Breast epithelium (tissue), 3 donors: ENCODE measurements at regions not wholly inside any gene's neighbourhood (a gene's known extent, or its start where the extent isn't known, plus 50 kb on each side); places are given as distances from the start of the nearest gene placed in this dataset.

Experiments
- CTCF ChIP-seq, 3 donors: fragments of 450-650 bp; IDR thresholded peaks; one replicate each; pipeline ENCODE4 v1.5.1; 2016 to 2017; ENCODE audit warnings: antibody characterized with exemption in 3 of 3, mild to moderate bottlenecking in 3 of 3, moderate library complexity in 3 of 3
- POLR2A ChIP-seq: fragments of 450-650 bp; IDR thresholded peaks from one replicate; pipeline ENCODE4 v1.6.1; 2016; ENCODE audit warnings: antibody characterized with exemption, mild to moderate bottlenecking, moderate library complexity
- POLR2AphosphoS5 ChIP-seq, 3 donors: sonication (generic); formaldehyde crosslinking; IDR thresholded peaks; one replicate each; pipeline ENCODE4 v1.6.1; 2017; ENCODE audit warnings: antibody characterized with exemption in 3 of 3

GRCh38 chr3:182143903-182144302 is 432.2 kb downstream of the SOX2 start:
- no peak for TF ChIP-seq CTCF (IDR thresholded peaks at IDR 0.05)
- no peak for TF ChIP-seq POLR2A
- no peak for TF ChIP-seq POLR2AphosphoS5 (IDR thresholded peaks at IDR 0.05)
